ENCODE measurements at regions not wholly inside any gene's neighbourhood (a gene's known extent, or its start where the extent isn't known, plus 50 kb on each side); places are given as distances from the start of the nearest gene placed in this dataset.

DNA sequence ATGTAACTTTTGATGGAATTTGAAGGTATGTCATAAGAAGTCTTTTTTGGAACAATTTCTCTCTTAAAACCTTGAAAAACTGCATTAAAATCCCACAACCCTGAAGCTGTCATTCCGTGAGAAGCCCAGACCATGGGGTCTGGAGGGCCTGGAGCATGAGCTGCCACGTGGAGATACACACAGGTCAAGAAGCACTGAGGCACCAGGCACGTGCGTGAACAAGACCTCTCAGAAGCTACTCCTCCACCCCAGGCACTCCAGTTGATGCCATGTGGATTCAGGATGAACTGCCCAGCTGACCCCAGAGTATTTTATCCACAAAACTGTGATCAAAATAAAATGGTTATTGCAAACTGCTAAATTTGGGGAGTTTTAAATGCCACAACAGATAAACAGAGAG, 227.5 kb upstream of the BRINP1 start:
- DNase-seq: no peak

DNA sequence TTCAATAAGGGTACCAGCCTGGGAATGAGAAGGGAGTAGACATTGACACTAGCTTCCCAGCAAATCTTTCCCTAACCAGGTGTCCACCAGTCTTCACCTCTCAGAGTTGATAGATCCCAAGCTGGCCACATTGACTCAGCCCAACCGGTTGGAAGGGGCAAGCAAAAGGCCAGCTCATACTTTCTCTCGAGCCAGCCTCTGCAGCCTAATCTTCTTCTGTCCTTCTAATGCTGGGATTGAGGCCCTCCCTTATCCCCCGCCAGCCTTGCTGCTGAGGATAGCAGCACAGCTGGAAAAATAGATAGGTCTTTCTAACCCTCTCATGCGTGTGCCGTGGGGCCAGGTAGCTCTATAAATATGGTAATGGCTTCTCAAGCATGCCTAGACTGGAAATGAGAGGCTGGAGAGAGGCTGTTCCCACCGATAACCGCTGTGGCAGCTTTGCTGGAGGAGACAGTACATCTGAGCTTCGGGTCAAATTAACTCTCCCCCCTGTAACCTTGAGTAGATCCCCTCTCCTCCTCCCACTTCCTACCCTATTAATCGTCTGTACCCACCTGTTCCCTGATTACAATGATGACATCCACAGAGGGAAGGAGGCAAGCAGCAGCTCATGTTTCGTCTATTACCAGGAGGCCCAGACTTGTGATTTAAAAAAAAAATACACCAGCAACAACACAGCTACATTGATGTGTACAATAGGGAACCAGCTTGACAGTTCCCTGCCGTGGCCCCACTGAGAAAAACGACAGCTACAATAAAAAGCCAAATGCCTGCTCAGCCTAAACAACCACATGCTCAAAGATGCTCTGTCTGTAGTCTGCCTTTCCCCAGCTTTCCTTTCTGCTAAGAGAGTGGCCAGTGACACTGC, 219.9 kb upstream of the BRINP1 start:
- DNase-seq: no peak

GRCh38 chr9:119577881-119578280, 208.6 kb upstream of the BRINP1 start:
- DNase-seq: no peak

DNA sequence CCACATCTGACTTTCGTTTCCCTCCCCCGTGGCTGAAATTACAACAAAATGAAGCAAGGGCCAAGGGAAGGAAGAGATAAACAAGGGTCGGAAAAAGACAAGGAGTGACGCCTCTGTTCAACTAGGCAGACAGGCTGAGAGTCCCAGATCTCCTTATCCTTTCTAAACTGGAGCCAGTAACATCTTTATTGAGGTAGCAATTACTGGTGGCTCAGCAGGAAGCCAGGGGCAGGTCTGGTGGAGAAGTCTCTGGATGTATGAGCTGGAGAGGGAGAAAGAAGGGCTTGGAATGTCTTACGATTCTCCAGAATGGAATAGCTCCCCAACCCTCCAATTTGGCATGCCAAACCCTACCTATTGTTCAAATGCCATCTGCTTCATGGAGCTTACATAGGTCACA, 190.8 kb upstream of the BRINP1 start:
- DNase-seq: no peak

DNA sequence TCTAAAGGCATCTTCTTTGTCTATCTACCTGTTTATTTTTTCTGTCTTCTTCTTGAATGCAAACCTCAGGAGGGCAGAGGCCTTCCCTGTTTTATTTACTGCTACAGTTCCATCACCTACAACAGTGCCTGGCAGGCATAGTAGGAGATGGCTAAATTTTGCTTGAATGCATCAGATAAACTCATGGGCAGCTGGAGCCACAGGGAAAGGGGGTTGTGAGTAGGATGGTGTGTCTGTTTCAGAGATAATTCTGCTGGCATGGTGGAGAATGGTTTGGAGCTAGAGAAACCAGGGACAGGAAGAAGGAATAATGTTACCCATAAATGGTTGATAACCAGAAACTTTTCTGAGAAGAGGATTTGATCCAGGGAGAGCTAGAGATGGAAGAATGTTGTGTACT, 189.8 kb upstream of the BRINP1 start:
- DNase-seq: no peak

DNA sequence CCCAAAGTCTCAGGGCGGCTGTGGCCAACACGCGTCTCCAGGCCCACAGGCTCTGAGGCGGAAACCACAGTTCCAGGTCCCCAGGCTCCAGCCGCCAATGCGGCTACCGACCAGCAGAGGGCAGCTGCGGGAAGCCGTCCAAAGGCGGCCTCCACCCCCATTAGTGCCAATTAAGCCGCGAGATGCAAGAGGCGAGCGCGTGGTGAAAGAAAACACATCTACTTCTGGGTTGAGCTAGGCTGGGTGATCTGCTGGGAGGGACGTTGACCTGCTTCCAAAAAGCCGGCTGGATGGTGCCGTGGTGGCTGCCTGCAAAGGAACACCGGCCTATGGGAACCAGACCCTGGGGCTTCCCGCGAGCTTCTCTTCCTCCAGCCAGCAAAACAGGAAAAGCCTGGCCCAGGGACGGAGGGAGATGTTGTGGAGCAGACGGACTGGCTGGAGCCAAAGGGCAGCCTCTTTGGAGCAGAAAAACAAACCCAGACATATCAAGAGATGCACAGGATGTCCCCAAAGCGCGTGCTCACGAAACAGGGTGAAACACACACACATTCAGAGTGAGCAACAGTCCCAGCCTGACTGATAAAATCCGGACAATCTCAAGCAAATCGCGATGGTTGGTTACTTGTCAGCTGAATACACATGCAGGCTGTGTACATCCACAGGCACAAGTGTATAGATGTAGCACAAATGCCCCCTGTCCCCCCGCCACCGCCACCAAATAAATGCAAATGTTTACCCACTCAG, 187.1 kb upstream of the BRINP1 start:
- DNase-seq: peak; percentile 38

DNA sequence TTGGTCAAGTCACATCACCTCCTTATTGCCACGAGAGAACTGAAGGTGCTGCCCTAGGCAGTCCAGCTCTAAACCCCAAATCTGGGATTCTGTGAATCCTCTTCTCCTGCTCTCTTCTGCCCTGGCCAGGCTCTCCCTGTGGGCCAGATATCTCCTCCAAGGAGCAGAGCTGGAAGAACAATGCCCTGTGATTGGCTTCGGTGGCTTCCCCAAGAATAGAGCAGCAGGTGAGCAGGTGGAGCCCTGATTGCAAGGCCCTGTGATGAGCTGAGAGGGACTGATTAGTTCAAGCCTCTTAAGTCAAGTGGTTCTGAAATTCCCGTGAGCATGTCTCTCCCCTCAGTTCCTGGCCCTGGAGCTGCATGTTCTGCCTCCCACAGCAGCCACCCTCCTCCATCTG, 175.3 kb upstream of the BRINP1 start:
- no peak for DNase-seq

- no peak for DNase-seq
These were observed 167.9 kb upstream of the BRINP1 start for GRCh38 chr9:119537138-119537537.

- no peak for DNase-seq
These were observed 164.3 kb upstream of the BRINP1 start for GRCh38 chr9:119533504-119533903.

DNA sequence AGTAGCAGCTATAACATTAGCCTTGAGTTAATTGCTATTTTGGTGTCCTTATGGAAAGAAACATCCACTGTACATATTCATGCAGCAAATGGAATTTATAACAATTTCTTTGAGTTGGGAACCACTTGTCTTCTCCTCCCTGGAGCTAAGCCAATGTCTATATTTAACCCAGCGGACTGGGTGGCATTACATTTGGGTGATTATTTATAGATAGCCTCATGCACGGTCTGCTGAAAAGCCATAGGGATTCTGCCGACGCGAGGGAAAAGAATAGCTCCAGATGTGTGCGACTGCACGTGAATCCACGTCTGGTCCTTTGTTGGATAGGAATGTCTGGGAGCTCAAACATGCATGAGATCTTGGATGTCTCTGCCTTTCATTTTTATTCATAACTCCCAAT, 157.5 kb upstream of the BRINP1 start:
- DNase-seq: no peak

DNA sequence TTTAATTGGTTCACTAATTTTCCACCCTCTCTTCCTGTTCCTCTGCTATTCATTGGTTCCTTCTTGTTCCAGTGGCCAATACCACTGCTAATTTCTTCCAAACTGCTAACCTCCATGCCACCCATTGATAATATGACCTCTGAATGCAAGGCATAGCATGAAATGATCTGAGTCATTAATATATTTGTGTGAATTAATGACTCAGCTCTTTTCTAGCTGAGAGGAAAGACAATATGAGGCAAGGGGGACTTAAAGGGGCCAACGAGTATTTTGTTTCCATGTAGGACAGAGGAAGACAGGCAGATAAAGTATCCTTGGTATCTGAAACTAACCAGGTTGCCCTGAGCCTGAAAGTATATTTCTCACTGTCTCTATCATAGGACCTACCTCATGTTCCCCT, 154.3 kb upstream of the BRINP1 start:
- DNase-seq: no peak

- DNase-seq: no peak
These were observed 153.1 kb upstream of the BRINP1 start for GRCh38 chr9:119522381-119522780.

DNA sequence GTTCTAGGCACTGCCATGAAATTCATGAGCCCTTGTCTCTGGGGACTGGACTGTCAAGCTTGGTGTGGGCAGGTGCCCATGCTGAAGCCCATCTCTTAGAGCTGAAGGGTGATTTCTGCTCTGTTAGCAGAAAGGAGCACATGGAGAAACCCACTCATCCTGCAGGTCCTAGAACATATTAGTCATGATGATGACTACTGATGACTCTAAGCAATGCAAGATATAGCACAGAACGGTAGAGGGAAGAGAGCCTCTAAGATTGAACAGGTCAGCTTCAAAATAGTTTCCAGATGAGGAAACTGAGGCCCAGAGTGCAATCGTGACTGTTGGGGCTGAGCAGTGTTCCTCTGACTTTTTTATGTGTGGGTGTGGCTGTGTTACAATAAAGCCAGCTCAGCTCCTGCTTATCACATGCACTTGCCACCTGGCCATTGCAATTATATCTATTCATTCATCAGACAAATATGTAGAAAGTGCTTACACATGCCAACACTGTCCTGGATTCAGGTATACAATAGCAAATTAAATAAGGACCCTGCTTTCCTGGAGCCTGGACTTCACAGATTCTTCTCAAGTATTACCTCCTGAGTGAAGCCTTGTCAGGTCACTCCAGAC, 140.2 kb upstream of the BRINP1 start:
- DNase-seq: no peak

- no peak for DNase-seq
These were observed 132.1 kb upstream of the BRINP1 start for GRCh38 chr9:119501374-119501773.

DNA sequence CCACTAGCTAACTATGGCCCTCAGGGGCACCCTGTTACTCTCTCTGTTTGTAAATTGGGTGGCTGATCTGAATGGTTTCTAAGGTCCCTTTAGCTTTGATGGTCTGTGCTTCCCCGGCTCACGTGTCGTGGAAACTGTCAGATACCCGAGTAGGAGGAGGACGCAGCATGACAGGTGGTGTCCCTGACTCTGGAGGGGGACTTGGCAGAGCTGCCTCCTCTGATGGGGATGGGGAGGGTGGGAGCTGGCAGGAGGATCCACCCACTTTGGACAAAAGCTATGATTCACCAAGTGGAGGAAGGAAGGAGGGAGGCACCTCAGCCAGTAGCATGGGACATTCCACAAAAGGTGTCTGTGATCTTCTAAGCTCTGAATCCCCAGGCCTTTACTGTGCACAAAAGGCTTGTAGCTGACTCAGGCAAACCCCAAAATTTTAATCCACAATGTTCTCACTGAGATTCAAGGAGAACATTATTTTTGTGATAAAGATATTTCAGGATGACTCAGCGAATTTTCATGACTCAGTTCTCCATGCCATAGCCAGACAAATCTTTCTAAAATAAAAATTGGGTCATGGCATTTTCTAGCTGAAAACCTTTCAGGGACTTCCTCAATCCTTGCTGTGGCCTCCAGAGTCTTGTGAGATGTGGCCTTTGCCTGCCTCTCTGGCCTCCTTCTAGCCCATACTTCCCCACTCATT, 131.0 kb upstream of the BRINP1 start:
- no peak for DNase-seq

DNA sequence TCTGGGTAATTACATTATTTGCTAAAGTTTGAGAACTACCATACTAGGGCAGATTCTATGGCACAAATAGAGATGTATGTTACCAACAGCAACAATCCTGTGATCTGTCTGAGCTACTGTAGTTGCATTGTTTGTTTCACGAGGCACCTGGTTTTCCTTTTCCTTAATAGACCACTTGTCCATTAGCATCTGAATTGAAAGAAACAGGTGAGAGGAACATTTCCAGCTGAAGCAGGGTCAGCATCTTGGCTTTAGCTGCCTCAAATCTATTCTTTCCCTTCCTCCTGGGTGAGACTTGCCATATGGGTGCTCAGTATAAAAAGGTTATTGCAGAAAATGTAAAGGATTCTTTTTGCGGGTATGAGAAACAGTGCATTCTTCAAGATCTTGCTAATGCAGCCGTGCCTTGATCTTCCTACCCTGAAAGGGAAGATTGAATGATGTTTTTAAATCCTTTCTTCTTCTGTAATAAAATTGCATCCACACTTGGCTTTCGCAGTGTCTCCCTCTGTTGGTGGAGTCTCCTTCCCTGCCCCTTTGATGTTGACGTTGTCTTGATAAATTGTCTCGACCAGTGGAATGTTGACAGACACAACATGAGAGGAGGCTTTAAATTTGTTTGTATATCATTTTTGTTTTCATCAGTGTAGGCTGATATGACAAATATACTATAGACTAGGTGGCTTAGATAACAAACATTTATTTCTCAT, 118.0 kb upstream of the BRINP1 start:
- no peak for DNase-seq

- no peak for DNase-seq
These were observed 113.9 kb upstream of the BRINP1 start for GRCh38 chr9:119483153-119483552.

DNA sequence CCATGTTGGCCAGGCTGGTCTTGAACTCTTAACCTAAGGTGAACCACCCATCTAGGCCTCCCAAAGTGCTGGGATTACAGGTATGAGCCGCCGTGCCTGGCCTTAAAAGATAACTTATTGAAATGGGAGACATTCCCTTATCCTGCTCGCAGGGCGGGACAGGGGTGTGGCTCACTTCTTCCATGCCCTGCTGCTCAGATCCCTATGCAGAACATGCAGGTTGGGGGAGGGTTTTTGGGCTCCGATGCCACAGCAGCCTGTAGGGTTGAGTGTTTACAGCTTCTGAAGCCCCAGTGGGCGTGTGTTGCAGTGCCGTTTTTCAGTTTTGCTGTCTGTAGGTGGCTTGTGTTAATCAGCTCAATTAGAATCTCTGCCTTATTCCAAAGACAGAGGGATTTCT, 108.0 kb upstream of the BRINP1 start:
- DNase-seq: no peak

DNA sequence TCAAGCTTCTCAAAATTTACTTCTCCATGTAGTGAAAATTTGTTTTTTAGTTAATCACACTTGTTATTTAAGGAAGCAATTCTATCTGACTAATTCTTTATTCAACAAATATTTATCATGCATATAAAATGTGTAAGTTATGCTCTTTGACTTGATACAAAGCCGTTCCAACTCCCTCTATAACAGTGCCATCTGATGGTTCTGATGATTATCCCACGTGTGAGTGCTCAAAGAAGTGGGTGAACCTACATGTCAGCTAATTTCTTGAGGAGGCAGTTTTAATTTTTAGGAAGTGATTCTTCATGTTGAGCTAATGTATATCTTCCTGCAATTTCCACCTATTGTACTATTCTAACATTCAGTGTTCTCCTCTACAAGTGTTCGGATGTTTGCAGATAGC, 88.8 kb upstream of the BRINP1 start:
- DNase-seq: no peak

DNA sequence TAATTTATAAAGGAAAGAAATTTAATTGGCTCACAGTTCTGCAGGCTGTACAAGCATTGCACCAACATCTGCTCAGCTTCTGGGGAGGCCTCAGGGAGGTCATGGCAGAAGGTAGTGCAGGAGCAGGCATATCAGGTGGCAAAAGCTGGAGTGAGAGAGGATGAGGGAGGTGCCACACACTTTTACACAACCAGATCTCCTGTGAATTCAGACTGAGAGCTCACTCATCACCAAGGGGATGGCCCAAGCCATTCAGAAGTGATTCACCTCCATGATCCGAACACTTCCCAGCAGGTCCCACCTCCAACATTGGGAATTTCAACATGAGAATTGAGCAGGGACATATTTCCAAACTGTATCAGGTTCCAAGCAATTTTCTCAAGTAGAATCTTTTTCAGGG, 84.7 kb upstream of the BRINP1 start:
- DNase-seq: no peak

GRCh38 chr9:119453490-119453911, 84.3 kb upstream of the BRINP1 start:
- DNase-seq: no peak

GRCh38 chr9:119451426-119451825, 82.2 kb upstream of the BRINP1 start:
- DNase-seq: no peak

- DNase-seq: no peak
These were observed 73.9 kb upstream of the BRINP1 start for GRCh38 chr9:119443179-119443578.

Measured in stimulated activated CD4-positive, alpha-beta T cell treated with anti-CD3 and anti-CD28 coated beads, Interleukin-12 subunit alpha, Interleukin-12 subunit beta, amount 100 ng/mL, for 4 hours (primary cell).